Upper lobe of left lung (tissue), 6 donors: ENCODE measurements at regions not wholly inside any gene's neighbourhood (a gene's known extent, or its start where the extent isn't known, plus 50 kb on each side); places are given as distances from the start of the nearest gene placed in this dataset.

Experiments used
- ATAC-seq, 2 donors: fragments of 200-7000 bp; cut with Tn5 transposase; one replicate each; pipeline ENCODE4 v1.9.1; 2022; ENCODE audit warnings: mild to moderate bottlenecking in 2 of 2, moderate library complexity in 2 of 2; ENCODE audit not compliant: low FRiP score in 2 of 2
- DNase-seq, 2 donors: peaks; one replicate each; pipeline ENCODE4 v3.0.0-alpha.2; 2019 to 2020
- H3K27ac ChIP-seq, 4 donors: fragments of 200-600 bp; sonication (generic); one replicate each; pipeline ENCODE4 v1.5.1; 2016 to 2019
- H3K27me3 ChIP-seq, 4 donors: fragments of 200-600 bp; sonication (generic); one replicate each; pipeline ENCODE4 v1.5.1; 2017 to 2019
- H3K36me3 ChIP-seq, 4 donors: fragments of 200-600 bp; sonication (generic); one replicate each; pipeline ENCODE4 v1.5.1; 2016 to 2019
- H3K4me1 ChIP-seq, 4 donors: fragments of 200-600 bp; sonication (generic); one replicate each; pipeline ENCODE4 v1.5.1; 2018 to 2019
- H3K4me3 ChIP-seq, 4 donors: fragments of 200-600 bp; sonication (generic); one replicate each; pipeline ENCODE4 v1.5.1; 2017 to 2019; ENCODE audit warnings: mild to moderate bottlenecking in 2 of 4, moderate library complexity in 1 of 4
- H3K9me3 ChIP-seq, 4 donors: fragments of 200-600 bp; sonication (generic); one replicate each; pipeline ENCODE4 v1.5.1; 2018 to 2019
- EP300 ChIP-seq, 4 donors: sonication (generic); formaldehyde crosslinking; IDR thresholded peaks; one replicate each; pipeline ENCODE4 v1.5.1; 2017; ENCODE audit warnings: antibody characterized with exemption in 4 of 4, control low read depth in 2 of 4
- POLR2A ChIP-seq, 4 donors: fragments of 450-650 bp; IDR thresholded peaks; one replicate each; pipeline ENCODE4 v1.5.1; 2016 to 2017; ENCODE audit warnings: antibody characterized with exemption in 4 of 4, mild to moderate bottlenecking in 2 of 4
- POLR2AphosphoS5 ChIP-seq, 2 donors: sonication (generic); formaldehyde crosslinking; IDR thresholded peaks; one replicate each; pipeline ENCODE4 v1.5.1; 2017; ENCODE audit warnings: antibody characterized with exemption in 2 of 2
- WGBS, 2 donors: methylation state at CpG; one replicate each; pipeline ENCODE4 v1.1.5; 2017 to 2018; 5-methylcytosine and 5-hydroxymethylcytosine counted together
- TF ChIP-seq, protein P1 (sequence below), 6 experiments: fragments of 450-650 bp in 4 of 6; fragments of 200-600 bp in 2 of 6; sonication (generic) in 2 of 6; IDR thresholded peaks; one replicate each; pipeline ENCODE4 v1.5.1; 2016 to 2019; ENCODE audit warnings: antibody characterized with exemption in 6 of 6
- donor health status: DM: no; HTN: no; CAD: no; lungs with moderate emphysema.
- donor health status: DM: no; HTN: yes; CAD: no; lungs with severe emphysema.

DNA sequence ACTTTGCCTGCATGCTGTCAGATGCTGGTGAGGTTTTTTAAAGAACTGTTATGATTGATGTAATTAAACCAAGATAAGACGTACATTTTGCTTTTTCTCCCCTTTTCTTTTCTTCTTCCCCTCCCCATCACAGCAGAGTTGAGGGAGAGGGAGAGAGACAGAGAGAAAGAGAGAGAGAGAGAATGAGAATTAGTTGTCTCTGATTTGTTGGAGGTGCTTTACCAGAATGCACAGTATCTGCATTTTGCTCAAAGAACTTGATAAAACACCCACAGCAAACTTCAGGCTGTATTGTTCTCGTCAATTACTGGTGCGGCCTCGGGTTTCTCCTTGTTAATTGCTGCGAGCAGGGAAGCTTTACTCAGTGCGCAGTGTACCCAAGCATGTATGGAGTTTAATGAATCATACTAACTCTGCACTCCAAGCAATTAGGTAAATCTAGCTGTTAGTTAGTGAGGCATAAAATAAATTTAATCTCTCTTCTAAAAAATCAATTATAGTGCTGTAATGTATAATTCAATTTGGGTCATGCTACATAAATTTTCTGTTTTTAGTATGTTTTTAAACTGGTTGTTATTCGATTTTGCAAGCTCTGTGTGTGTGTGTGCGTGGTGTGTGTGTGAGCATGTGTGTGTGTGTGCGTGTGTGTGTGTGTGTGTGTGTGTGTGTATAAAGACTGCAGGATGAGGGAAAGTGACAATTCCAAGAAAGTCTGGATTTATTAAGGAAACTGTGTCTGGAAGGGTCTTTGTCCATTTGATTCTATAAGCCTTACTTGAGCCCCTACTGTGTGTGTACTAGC is 273.4 kb downstream of the TLE3 start:
- no peaks in the 10 kb centered on the region for H3K9me3 ChIP-seq
- WGBS, 2 donors: 82 to 83% methylated on average over 9 of the region's 9 CpGs
- TF ChIP-seq POLR2A (IDR thresholded peaks at IDR 0.05) (no peak), EP300 (IDR thresholded peaks at IDR 0.05) (no peak), POLR2AphosphoS5 (IDR thresholded peaks at IDR 0.05) (no peak)
- TF ChIP-seq, protein P1, sequence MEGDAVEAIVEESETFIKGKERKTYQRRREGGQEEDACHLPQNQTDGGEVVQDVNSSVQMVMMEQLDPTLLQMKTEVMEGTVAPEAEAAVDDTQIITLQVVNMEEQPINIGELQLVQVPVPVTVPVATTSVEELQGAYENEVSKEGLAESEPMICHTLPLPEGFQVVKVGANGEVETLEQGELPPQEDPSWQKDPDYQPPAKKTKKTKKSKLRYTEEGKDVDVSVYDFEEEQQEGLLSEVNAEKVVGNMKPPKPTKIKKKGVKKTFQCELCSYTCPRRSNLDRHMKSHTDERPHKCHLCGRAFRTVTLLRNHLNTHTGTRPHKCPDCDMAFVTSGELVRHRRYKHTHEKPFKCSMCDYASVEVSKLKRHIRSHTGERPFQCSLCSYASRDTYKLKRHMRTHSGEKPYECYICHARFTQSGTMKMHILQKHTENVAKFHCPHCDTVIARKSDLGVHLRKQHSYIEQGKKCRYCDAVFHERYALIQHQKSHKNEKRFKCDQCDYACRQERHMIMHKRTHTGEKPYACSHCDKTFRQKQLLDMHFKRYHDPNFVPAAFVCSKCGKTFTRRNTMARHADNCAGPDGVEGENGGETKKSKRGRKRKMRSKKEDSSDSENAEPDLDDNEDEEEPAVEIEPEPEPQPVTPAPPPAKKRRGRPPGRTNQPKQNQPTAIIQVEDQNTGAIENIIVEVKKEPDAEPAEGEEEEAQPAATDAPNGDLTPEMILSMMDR (IDR thresholded peaks at IDR 0.05): no peak
- ATAC-seq (no peak), DNase-seq (no peak)
- H3K27ac ChIP-seq: no peak overlapping the region
- no peaks in the 10 kb centered on the region for H3K4me1 ChIP-seq
- no peaks in the 10 kb centered on the region for H3K36me3 ChIP-seq
- H3K27me3 ChIP-seq: no peaks in the 10 kb centered on the region
- no peak overlapping the region for H3K4me3 ChIP-seq

- no peak for DNase-seq
- H3K36me3 ChIP-seq: no peaks in the 10 kb centered on the region
- H3K27me3 ChIP-seq: no peaks in the 10 kb centered on the region
- peaks cover 0 to under 1% (median 0%) of the 10 kb centered on the region in 4 donors for H3K4me1 ChIP-seq
- TF ChIP-seq POLR2A (IDR thresholded peaks at IDR 0.05) (no peak), EP300 (IDR thresholded peaks at IDR 0.05) (no peak), POLR2AphosphoS5 (IDR thresholded peaks at IDR 0.05) (no peak)
- TF ChIP-seq, protein P1 (IDR thresholded peaks at IDR 0.05): no peak
- H3K9me3 ChIP-seq: no peaks in the 10 kb centered on the region
- WGBS, 2 donors: 91 to 92% methylated on average over 2 of the region's 2 CpGs
- no peak for ATAC-seq
- no peak overlapping the region for H3K4me3 ChIP-seq
- no peak overlapping the region for H3K27ac ChIP-seq
These were observed 272.8 kb downstream of the TLE3 start for GRCh38 chr15:69824877-69825406.

- Histone ChIP-seq H3K4me1 (peaks cover 0 to 4% (median 0%) of the 10 kb centered on the region in 4 donors), H3K4me3 (no peak overlapping the region), H3K36me3 (no peaks in the 10 kb centered on the region), H3K9me3 (no peaks in the 10 kb centered on the region), H3K27me3 (no peaks in the 10 kb centered on the region), H3K27ac (no peak overlapping the region)
- ATAC-seq (no peak), DNase-seq (no peak)
- WGBS, 2 donors: 80 to 82% methylated on average over 17 of the region's 17 CpGs
- TF ChIP-seq POLR2A (IDR thresholded peaks at IDR 0.05) (no peak), EP300 (IDR thresholded peaks at IDR 0.05) (no peak), POLR2AphosphoS5 (IDR thresholded peaks at IDR 0.05) (no peak)
- TF ChIP-seq, protein P1 (IDR thresholded peaks at IDR 0.05): no peak
These were observed 271.5 kb downstream of the TLE3 start for GRCh38 chr15:69825941-69826818.

GRCh38 chr15:69826819-69827175 is 270.9 kb downstream of the TLE3 start:
- peaks cover 0 to 4% (median 0%) of the 10 kb centered on the region in 4 donors for H3K4me1 ChIP-seq
- no peaks in the 10 kb centered on the region for H3K36me3 ChIP-seq
- no peak for ATAC-seq
- no peak for DNase-seq
- H3K27ac ChIP-seq: no peak overlapping the region
- TF ChIP-seq POLR2A (IDR thresholded peaks at IDR 0.05) (no peak), EP300 (IDR thresholded peaks at IDR 0.05) (no peak), POLR2AphosphoS5 (IDR thresholded peaks at IDR 0.05) (no peak)
- TF ChIP-seq, protein P1 (IDR thresholded peaks at IDR 0.05): no peak
- 89 to 98% methylated on average over 3 of the region's 3 CpGs for WGBS, 2 donors
- H3K27me3 ChIP-seq: no peaks in the 10 kb centered on the region
- no peak overlapping the region for H3K4me3 ChIP-seq
- H3K9me3 ChIP-seq: no peaks in the 10 kb centered on the region
